ENCODE measurements at regions not wholly inside any gene's neighbourhood (a gene's known extent, or its start where the extent isn't known, plus 50 kb on each side); places are given as distances from the start of the nearest gene placed in this dataset.
"Not testable (repeated sequence)": the region's sequence is repeated elsewhere in the genome, so short reads cannot be mapped to it uniquely, and the experiment has no call there.

DNA sequence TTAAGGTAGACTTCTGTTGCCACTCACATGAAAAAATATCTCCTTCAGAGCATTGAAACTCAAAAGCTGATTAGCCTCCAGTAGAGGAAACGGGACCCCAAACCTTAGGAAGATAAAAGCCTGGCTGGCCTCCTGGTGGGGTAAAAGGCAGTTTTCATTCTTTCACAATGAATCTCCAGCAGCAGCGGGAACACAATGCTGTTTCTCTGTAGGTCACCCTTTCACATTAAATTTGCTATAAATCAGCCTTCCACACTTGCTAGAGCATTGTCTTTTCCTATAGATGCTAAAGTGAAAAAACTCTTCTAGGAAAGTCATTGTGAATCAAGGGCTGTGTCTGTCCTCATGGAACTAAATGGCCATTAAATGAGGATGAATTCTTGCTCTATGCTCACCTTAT is 207.3 kb upstream of the MAGEB2 start:
- Histone ChIP-seq H3K4me3 (ENCODE audit: low read length) (no peak overlapping the region), H3K4me1 (ENCODE audit: control insufficient read depth, insufficient read depth, low read length) (no peaks in the 10 kb centered on the region), H3K27me3 (ENCODE audit: control insufficient read depth, insufficient read depth, low read length) (no peaks in the 10 kb centered on the region), H3K9me3 (ENCODE audit: control insufficient read depth, low read depth, low read length) (no peaks in the 10 kb centered on the region), H3K27ac (ENCODE audit: low read length) (no peak overlapping the region), H3K36me3 (ENCODE audit: control insufficient read depth, insufficient read depth, low read length) (no peaks in the 10 kb centered on the region)
- no CpG with 5 or more reads among the region's 2 CpGs for WGBS (ENCODE audit: insufficient coverage, low lambda C conversion rate)
- no peak for DNase-seq

DNA sequence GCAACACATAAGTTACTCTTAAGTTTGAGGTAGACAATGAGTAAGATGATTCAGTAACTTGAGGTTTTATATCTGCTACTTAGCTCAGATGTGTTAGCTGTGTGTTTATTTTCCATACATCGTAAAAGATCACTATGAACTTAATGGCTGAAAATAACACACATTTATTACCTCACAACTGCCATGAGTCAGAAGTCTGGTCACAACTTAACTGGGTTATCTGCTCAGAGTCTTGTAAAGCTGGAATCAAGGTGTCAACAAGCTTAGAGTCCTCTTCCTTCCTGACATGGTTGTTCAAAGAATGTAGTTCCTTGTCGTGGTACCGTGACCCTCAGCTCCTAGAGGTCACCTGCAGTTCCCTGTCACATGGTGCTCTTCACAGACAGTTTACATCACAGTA is 204.9 kb upstream of the MAGEB2 start:
- peak in 1 of 2 donors; percentile 14 for DNase-seq
- Histone ChIP-seq H3K27ac (ENCODE audit: low read length) (no peak overlapping the region), H3K9me3 (ENCODE audit: control insufficient read depth, low read depth, low read length) (no peaks in the 10 kb centered on the region), H3K4me3 (ENCODE audit: low read length) (no peak overlapping the region), H3K27me3 (ENCODE audit: control insufficient read depth, insufficient read depth, low read length) (no peaks in the 10 kb centered on the region), H3K4me1 (ENCODE audit: control insufficient read depth, insufficient read depth, low read length) (no peaks in the 10 kb centered on the region), H3K36me3 (ENCODE audit: control insufficient read depth, insufficient read depth, low read length) (no peaks in the 10 kb centered on the region)
- no CpG with 5 or more reads among the region's 3 CpGs for WGBS (ENCODE audit: insufficient coverage, low lambda C conversion rate)

DNA sequence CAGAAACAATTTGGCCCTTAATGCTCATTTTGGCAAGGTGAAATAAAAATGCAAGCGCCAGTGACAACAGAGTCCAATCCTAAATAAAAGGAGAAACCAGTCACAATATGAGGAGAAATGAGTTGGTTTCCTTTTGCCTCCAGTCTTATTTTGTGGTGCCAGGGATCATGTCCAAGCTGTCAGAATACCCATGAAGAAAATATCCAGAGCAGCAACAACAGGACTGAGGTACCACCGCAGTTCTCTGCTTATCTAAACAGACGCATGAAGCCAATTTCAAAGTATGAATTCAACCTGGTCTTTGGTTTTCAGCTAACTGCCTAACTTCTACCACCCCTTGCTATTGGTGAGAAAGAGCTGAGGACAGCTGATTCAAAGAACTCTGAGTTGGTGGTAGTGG is 199.9 kb upstream of the MAGEB2 start:
- Histone ChIP-seq H3K27me3 (ENCODE audit: control insufficient read depth, insufficient read depth, low read length) (no peaks in the 10 kb centered on the region), H3K9me3 (ENCODE audit: control insufficient read depth, low read depth, low read length) (no peaks in the 10 kb centered on the region), H3K4me1 (ENCODE audit: control insufficient read depth, insufficient read depth, low read length) (no peaks in the 10 kb centered on the region), H3K27ac (ENCODE audit: low read length) (no peak overlapping the region), H3K36me3 (ENCODE audit: control insufficient read depth, insufficient read depth, low read length) (no peaks in the 10 kb centered on the region), H3K4me3 (ENCODE audit: low read length) (no peak overlapping the region)
- DNase-seq = no peak
- WGBS (ENCODE audit: insufficient coverage, low lambda C conversion rate) = no CpG with 5 or more reads among the region's 3 CpGs

DNA sequence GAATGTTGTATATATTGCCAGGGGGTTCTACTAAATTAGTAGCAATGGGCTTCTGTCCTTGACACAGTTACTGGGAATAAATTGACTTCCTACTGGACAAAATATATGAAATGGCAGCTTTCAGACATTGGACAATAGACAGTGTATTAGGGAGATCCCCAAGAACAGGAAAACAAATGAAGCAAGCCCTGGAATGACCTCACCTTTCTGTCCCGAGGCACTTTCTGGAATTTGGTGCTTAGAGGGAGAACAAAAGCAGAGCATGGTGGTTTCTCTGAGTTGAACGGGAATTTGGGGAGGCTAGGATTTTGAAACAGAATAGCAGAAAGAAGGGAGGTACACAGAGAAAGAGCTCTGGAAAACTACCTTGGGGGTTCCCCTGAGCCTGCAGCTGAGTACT is 187.7 kb upstream of the MAGEB2 start:
- Histone ChIP-seq H3K27ac (ENCODE audit: low read length) (no peak overlapping the region), H3K36me3 (ENCODE audit: control insufficient read depth, insufficient read depth, low read length) (no peaks in the 10 kb centered on the region), H3K4me1 (ENCODE audit: control insufficient read depth, insufficient read depth, low read length) (no peaks in the 10 kb centered on the region), H3K9me3 (ENCODE audit: control insufficient read depth, low read depth, low read length) (no peaks in the 10 kb centered on the region), H3K4me3 (ENCODE audit: low read length) (no peak overlapping the region), H3K27me3 (ENCODE audit: control insufficient read depth, insufficient read depth, low read length) (no peaks in the 10 kb centered on the region)
- no CpG with 5 or more reads among the region's 2 CpGs for WGBS (ENCODE audit: insufficient coverage, low lambda C conversion rate)
- no peak for DNase-seq

DNA sequence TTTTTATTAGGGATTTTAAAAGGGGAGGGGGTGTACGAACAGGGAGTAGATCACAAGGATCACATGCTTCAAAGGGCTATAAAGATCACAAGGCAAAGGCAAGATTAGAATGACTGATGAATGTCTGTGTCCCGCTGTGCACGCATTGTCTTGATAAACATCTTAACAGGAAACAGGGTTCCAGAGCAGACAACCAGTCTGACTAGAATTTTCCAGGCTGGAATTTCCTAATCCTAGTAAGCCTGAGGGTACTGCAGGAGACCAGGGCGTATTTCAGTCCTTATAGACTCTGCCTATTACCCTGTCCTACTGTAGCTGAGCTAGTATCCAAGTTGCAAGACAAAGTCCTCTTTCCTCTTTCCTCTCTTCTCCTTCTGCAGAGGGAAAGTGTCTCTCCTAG is 179.0 kb upstream of the MAGEB2 start:
- DNase-seq; H3K4me3 ChIP-seq (ENCODE audit: low read length); H3K27me3 ChIP-seq (ENCODE audit: control insufficient read depth, insufficient read depth, low read length); H3K36me3 ChIP-seq (ENCODE audit: control insufficient read depth, insufficient read depth, low read length); H3K4me1 ChIP-seq (ENCODE audit: control insufficient read depth, insufficient read depth, low read length); H3K27ac ChIP-seq (ENCODE audit: low read length); H3K9me3 ChIP-seq (ENCODE audit: control insufficient read depth, low read depth, low read length): not testable (repeated sequence)
- no CpG with 5 or more reads among the region's 4 CpGs for WGBS (ENCODE audit: insufficient coverage, low lambda C conversion rate)

DNA sequence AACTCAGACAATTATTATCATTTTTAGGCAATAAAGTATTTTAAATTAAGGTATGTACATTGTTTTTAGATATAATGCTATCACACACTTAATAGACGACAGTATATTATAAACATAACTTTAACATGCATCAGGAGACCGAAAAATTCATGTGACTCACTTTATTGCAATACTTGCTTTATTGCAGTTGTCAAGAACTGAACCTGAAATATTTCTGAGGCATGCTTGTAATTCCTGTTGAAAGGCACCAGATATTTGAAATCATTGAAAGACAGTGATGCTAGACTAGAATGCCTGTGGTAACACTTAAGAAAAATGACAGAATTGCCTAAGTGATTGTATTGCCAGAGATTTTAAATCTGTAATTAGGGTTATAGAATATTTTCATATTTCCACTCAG is 175.6 kb upstream of the MAGEB2 start:
- H3K4me3 ChIP-seq (ENCODE audit: low read length) = no peak overlapping the region
- DNase-seq = no peak
- no CpG with 5 or more reads among the region's 2 CpGs for WGBS (ENCODE audit: insufficient coverage, low lambda C conversion rate)
- no peaks in the 10 kb centered on the region for H3K4me1 ChIP-seq (ENCODE audit: control insufficient read depth, insufficient read depth, low read length)
- H3K27me3 ChIP-seq (ENCODE audit: control insufficient read depth, insufficient read depth, low read length) = no peaks in the 10 kb centered on the region
- H3K27ac ChIP-seq (ENCODE audit: low read length) = no peak overlapping the region
- H3K36me3 ChIP-seq (ENCODE audit: control insufficient read depth, insufficient read depth, low read length) = no peaks in the 10 kb centered on the region
- H3K9me3 ChIP-seq (ENCODE audit: control insufficient read depth, low read depth, low read length) = no peaks in the 10 kb centered on the region

DNA sequence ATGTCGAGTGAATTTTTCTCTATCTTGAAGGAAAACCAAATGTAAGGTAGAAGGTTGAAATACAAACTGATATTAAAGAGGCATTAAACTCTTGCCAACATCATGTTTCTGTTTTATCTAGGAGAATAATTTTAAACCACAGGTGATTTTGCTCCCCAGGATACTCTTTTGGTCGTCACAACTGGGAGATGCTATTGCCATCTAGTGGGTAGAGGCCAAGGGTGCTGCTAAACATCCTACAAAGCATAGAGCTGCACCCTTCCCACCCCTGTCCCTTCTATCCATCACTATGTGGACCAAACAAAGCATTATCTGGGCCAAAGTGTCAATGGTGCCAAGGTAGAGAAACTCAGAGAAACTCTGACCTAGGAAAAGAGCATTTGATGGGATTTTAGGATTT is 154.6 kb upstream of the MAGEB2 start:
- no CpG with 5 or more reads among the region's 2 CpGs for WGBS (ENCODE audit: insufficient coverage, low lambda C conversion rate)
- no peak overlapping the region for H3K4me3 ChIP-seq (ENCODE audit: low read length)
- no peaks in the 10 kb centered on the region for H3K9me3 ChIP-seq (ENCODE audit: control insufficient read depth, low read depth, low read length)
- H3K36me3 ChIP-seq (ENCODE audit: control insufficient read depth, insufficient read depth, low read length) = no peaks in the 10 kb centered on the region
- no peak for DNase-seq
- H3K27me3 ChIP-seq (ENCODE audit: control insufficient read depth, insufficient read depth, low read length) = no peaks in the 10 kb centered on the region
- H3K4me1 ChIP-seq (ENCODE audit: control insufficient read depth, insufficient read depth, low read length) = no peaks in the 10 kb centered on the region
- H3K27ac ChIP-seq (ENCODE audit: low read length) = no peak overlapping the region

DNA sequence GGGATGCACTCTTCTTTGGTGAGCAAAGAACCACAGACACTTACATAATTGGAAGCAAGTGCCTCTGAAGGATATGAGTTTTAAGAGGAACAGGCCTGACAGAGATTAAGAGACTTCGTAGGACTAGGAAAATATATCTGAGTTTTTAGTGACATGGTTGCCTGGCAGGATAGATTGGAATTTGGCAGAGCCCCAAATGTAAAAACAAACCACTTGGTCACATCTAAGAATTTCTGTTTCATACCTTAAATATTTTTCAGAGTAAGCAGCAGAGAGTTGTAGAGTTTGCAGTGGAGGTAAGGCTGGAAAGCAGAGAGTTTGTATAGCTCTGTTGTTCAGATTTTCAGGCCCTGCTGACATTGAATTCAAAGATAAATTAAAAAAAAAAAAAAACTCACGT is 150.1 kb upstream of the MAGEB2 start:
- DNase-seq = no peak
- no peaks in the 10 kb centered on the region for H3K4me1 ChIP-seq (ENCODE audit: control insufficient read depth, insufficient read depth, low read length)
- H3K27ac ChIP-seq (ENCODE audit: low read length) = no peak overlapping the region
- no peak overlapping the region for H3K4me3 ChIP-seq (ENCODE audit: low read length)
- H3K9me3 ChIP-seq (ENCODE audit: control insufficient read depth, low read depth, low read length) = no peaks in the 10 kb centered on the region
- H3K36me3 ChIP-seq (ENCODE audit: control insufficient read depth, insufficient read depth, low read length) = no peaks in the 10 kb centered on the region
- no peaks in the 10 kb centered on the region for H3K27me3 ChIP-seq (ENCODE audit: control insufficient read depth, insufficient read depth, low read length)
- WGBS (ENCODE audit: insufficient coverage, low lambda C conversion rate) = no CpG with 5 or more reads among the region's 2 CpGs

DNA sequence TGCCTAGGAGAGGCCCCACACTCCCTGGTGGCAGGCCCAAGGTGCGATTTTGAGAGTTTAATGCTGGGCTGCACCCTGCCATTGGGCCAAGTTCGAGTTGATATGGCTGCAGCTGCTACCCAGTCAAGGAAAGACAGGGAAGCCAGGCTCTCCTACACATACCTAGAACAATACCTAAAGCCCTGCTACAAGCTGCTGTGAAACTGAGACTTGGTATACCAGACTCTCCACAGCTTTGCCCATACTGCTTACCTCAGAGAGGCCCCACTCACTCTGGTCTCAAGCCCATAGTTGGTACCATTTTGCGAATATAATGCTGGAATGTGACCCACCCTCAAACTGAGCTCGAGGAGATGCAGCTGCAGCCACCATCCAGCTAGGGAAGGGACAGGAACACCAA is 147.7 kb upstream of the MAGEB2 start:
- no CpG with 5 or more reads among the region's 4 CpGs for WGBS (ENCODE audit: insufficient coverage, low lambda C conversion rate)
- DNase-seq = no peak
- Histone ChIP-seq H3K4me1 (ENCODE audit: control insufficient read depth, insufficient read depth, low read length) (no peaks in the 10 kb centered on the region), H3K9me3 (ENCODE audit: control insufficient read depth, low read depth, low read length) (no peaks in the 10 kb centered on the region), H3K27ac (ENCODE audit: low read length) (no peak overlapping the region), H3K36me3 (ENCODE audit: control insufficient read depth, insufficient read depth, low read length) (no peaks in the 10 kb centered on the region), H3K4me3 (ENCODE audit: low read length) (no peak overlapping the region), H3K27me3 (ENCODE audit: control insufficient read depth, insufficient read depth, low read length) (no peaks in the 10 kb centered on the region)

DNA sequence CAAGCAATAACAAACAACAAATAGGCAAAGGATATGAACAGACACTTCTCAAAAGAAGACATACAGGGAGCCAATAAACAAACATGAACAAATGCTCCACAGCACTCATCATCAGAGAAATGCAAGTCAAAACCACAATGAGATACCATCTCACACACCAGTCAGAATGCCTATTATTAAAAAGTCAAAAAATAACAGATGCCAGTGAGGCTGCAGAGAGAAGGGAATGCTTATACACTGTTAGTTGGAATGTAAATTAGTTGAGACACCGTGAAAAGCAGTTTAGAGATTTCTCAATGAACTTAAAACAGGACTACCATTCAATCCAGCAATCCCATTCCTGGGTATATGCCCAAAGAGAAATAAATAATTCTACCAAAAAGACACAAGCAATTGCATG is 129.8 kb upstream of the MAGEB2 start:
- Histone ChIP-seq H3K36me3 (ENCODE audit: control insufficient read depth, insufficient read depth, low read length) (no peaks in the 10 kb centered on the region), H3K27me3 (ENCODE audit: control insufficient read depth, insufficient read depth, low read length) (no peaks in the 10 kb centered on the region), H3K4me3 (ENCODE audit: low read length) (no peak overlapping the region), H3K9me3 (ENCODE audit: control insufficient read depth, low read depth, low read length) (no peaks in the 10 kb centered on the region), H3K27ac (ENCODE audit: low read length) (no peak overlapping the region), H3K4me1 (ENCODE audit: control insufficient read depth, insufficient read depth, low read length) (no peaks in the 10 kb centered on the region)
- WGBS (ENCODE audit: insufficient coverage, low lambda C conversion rate) = no CpG with 5 or more reads among the region's 1 CpG
- DNase-seq = no peak

DNA sequence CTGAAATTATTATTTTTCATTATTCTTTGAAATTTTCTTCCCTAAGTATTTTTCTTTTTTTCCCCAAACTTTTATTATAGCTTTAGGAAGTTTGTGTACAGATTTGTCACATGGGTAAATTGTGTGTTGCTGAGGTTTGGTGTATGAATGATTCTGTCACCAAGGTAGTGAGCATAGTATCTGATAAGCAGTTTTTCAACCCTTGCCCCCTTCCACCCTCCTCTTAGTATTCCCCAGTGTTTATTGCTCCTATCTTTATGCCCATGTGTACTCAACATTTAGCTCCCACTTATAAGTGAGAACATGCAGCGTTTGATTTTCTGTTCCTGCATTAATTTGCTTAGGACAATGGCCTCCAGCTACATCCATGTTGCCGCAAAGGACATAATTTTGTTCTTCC is 103.9 kb upstream of the MAGEB2 start:
- Histone ChIP-seq H3K36me3 (ENCODE audit: control insufficient read depth, insufficient read depth, low read length) (no peaks in the 10 kb centered on the region), H3K4me1 (ENCODE audit: control insufficient read depth, insufficient read depth, low read length) (no peaks in the 10 kb centered on the region), H3K4me3 (ENCODE audit: low read length) (no peak overlapping the region), H3K27ac (ENCODE audit: low read length) (no peak overlapping the region), H3K9me3 (ENCODE audit: control insufficient read depth, low read depth, low read length) (no peaks in the 10 kb centered on the region), H3K27me3 (ENCODE audit: control insufficient read depth, insufficient read depth, low read length) (no peaks in the 10 kb centered on the region)
- WGBS (ENCODE audit: insufficient coverage, low lambda C conversion rate) = no CpG with 5 or more reads among the region's 2 CpGs
- peak; percentile 19 to 64 for DNase-seq
